NCI-H2081 treated with DMSO at 0.1 percent for 48 hours (cell line): ENCODE measurements at regions not wholly inside any gene's neighbourhood (a gene's known extent, or its start where the extent isn't known, plus 50 kb on each side); places are given as distances from the start of the nearest gene placed in this dataset.

Experiments
- DNase-seq: peaks from one replicate; lab custom pipeline; 2025; lab: John Stamatoyannopoulos, UW

- DNase-seq, result no peak
Observed at GRCh38 chr5:74122979-74123590, 497.1 kb downstream of the ARHGEF28 start.

GRCh38 chr5:74122175-74122574 is 496.2 kb downstream of the ARHGEF28 start:
- peak; percentile 35 for DNase-seq

GRCh38 chr5:74120585-74120984 is 494.6 kb downstream of the ARHGEF28 start:
- DNase-seq, result no peak

GRCh38 chr5:74118071-74118470 is 492.1 kb downstream of the ARHGEF28 start:
- DNase-seq, result no peak

- DNase-seq, result no peak
Observed at GRCh38 chr5:74116984-74117383, 491.0 kb downstream of the ARHGEF28 start.

- DNase-seq, result no peak
Observed at GRCh38 chr5:74116266-74116665, 490.3 kb downstream of the ARHGEF28 start.

GRCh38 chr5:74113927-74114326 is 487.9 kb downstream of the ARHGEF28 start:
- no peak for DNase-seq

GRCh38 chr5:74113196-74113540 is 487.2 kb downstream of the ARHGEF28 start:
- no peak for DNase-seq

- DNase-seq, result no peak
Observed at GRCh38 chr5:74112372-74113195, 486.6 kb downstream of the ARHGEF28 start.

GRCh38 chr5:74111764-74112163 is 485.8 kb downstream of the ARHGEF28 start:
- no peak for DNase-seq

GRCh38 chr5:74109344-74109743 is 483.3 kb downstream of the ARHGEF28 start:
- DNase-seq, result no peak

- no peak for DNase-seq
Observed at GRCh38 chr5:74107899-74108298, 481.9 kb downstream of the ARHGEF28 start.

- DNase-seq, result no peak
Observed at GRCh38 chr5:74105126-74105780, 479.3 kb downstream of the ARHGEF28 start.

GRCh38 chr5:74103131-74104023 is 477.4 kb downstream of the ARHGEF28 start:
- DNase-seq, result no peak

GRCh38 chr5:74100268-74100665 is 474.3 kb downstream of the ARHGEF28 start:
- no peak for DNase-seq

GRCh38 chr5:74099538-74100267 is 473.7 kb downstream of the ARHGEF28 start:
- DNase-seq, result no peak

GRCh38 chr5:74098941-74099340 is 472.9 kb downstream of the ARHGEF28 start:
- no peak for DNase-seq

GRCh38 chr5:74098456-74098855 is 472.5 kb downstream of the ARHGEF28 start:
- DNase-seq, result no peak

- no peak for DNase-seq
Observed at GRCh38 chr5:74096325-74096724, 470.3 kb downstream of the ARHGEF28 start.

GRCh38 chr5:74095871-74096270 is 469.9 kb downstream of the ARHGEF28 start:
- no peak for DNase-seq

GRCh38 chr5:74094782-74095108 is 468.7 kb downstream of the ARHGEF28 start:
- no peak for DNase-seq
